ENCODE measurements at regions not wholly inside any gene's neighbourhood (a gene's known extent, or its start where the extent isn't known, plus 50 kb on each side); places are given as distances from the start of the nearest gene placed in this dataset.

DNA sequence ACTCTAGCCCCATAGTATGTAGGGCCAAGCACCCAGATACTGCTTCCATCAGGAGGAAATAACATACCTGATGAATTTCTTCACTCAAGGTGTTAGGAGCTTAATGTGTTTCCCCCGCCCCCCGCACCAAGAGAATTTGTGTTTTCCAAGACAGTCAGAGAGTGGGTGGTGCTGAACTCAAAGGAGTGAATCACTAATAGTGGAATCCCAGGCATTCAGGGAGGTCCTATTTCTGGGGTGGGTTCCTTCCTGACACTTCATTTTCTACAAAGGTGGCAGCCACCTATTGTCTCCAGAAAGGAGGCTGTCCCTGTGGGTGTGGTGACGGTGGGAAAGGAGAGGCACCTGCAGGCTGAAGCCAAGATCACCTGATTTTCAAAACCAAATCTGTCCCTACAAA, 50.8 kb upstream of the ELF5 start:
- DNase-seq, result peak; percentile 44

DNA sequence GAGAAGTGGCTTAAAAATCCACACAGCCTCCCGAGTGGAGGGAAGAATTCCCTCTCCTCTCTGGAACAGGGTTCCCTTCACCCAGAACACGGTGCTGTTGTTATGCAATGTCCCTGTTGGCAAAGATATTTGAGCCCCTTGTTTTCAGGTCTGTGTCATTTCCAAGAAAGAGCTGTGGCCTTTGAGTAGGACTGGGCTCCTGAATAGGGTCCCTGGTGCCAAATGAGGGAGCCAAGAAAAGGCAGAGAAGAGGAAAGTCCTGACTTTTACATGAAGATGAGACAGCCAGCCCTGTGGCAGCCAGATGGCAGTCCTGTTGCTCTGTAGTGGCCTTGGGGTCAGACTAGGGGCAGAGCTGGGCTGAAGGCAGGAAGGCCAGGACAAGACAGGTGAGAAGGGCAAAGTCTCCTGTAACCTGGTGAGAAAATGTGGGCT, 51.2 kb upstream of the ELF5 start:
- no peak for DNase-seq

DNA sequence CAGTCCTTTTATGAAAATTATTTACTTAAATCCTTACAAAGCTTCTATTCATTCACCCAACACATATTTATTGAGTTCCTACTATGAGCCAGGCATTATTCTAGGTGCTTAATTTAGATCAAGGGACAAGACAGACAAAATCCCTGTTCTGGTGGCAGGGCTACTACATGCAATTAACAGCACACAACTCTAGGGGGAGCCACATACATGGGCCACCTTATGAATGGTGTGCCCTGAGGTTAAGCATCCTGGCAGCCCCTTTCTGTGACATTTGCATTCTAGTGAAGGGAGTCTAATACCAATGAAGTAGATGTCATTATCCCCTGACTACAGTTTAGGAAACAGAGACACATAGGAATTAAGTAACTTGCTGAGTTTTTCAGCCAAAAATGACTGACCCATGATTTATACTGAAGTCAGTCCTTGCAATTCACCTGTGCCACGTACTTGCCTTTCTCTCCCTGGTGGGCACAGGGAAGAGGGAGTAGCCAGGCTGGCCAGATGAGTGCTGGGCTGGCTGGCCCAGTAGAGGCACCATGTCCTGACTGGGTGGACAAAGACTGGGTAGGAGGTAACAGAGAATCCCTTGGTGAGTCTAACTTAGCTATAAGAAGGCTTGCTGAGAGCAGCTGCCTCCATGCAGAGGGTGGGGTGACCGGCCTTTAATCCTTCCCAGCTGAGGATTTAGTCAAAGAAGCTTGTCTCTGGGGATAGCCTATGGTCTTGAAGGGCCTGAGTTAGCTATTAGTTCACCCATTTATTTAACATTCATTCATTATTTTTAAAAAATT, 52.0 kb upstream of the ELF5 start:
- no peak for DNase-seq

DNA sequence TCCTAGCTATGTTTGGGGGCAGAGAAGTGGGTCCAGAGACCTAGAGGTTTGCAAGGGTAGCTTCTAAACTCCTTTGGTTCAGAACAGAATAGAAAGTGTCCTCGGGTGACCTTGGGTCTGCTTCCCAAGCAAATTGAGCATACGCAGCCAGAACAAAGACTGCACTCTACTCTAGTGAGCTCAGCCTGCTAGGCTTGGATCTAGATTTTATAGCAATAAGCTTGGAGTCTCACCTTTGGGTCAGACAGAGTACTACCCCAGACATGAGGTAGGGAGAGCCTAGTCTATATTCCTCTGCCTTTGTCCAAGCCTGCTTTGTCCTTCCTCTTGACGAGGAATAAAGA, 52.6 kb upstream of the ELF5 start:
- DNase-seq, result no peak

DNA sequence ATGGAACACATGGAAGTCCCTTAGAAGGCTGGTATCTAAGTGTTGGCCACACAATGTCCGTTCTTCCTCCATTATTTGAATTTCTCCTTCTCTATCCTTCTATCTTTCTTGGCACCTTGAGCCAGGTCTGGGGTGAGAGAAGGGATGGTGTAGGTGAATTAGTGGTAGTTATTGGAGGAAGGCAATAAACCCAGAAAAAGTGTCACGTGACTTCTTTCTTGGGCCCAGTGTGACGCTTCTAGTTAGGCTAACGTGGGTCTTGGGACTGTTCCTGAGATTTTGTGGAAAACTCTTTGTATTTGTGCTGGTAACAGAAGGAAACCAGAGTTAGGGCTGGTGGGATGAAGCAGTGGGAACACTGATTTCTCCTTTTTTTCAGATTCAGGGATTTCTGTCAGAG, 53.1 kb upstream of the ELF5 start:
- no peak for DNase-seq

DNA sequence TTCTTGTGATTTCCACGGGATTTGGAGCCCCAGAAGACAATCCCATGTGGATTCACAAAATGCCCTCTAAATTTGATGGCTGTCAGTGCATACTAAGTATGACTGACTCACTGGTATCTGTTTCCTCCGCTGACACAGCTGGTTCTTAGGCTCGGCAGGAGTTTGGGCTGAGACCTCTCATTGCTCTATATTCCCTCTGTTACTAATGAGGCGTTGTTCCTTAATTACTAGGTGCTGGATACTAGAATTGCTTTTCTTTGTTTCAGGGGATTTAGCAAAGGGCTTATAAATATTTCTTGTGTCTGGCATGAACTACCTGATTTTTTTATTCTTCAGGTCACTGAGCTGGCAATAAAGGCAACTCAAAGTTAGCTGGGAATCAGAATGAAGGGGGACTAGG, 53.2 kb upstream of the EHF start:
- no peak for DNase-seq

DNA sequence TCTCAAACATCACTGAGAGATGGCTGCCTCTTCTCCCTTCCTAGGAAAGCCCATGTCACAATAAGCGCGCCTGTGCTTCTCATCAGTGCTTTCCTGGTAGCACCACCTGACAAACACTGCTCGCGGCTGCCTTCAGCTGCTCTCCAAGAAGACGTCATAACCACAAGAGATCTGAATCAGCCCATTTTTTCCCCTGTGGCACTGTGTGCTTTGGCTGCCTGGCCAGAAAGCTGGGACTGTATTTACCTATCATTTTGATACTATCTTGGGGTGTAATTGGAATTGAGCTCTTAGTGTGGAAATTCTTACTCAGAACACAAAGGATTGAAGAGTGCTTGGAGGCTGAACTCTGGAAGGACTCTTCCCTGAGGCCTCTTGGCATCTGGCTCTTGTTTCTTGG, 50.3 kb upstream of the EHF start:
- no peak for DNase-seq

Measured in fibroblast of skin of back (primary cell).